Lung (tissue), 11 donors: ENCODE measurements at regions not wholly inside any gene's neighbourhood (a gene's known extent, or its start where the extent isn't known, plus 50 kb on each side); places are given as distances from the start of the nearest gene placed in this dataset.

Source experiments
- ATAC-seq: fragments of 200-7000 bp; cut with Tn5 transposase; one replicate; pipeline ENCODE4 v1.9.1; 2020; ENCODE audit warnings: moderate number of reproducible peaks; ENCODE audit not compliant: insufficient read depth, low FRiP score
- DNase-seq, 3 donors: peaks; one replicate each; pipeline ENCODE4 v3.0.0-alpha.2; 2013 to 2017
- H3K27ac ChIP-seq, 2 donors: one replicate each; pipeline ENCODE4 v1.5.1; 2013; ENCODE audit warnings: mild to moderate bottlenecking in 2 of 2, moderate library complexity in 2 of 2, control low read depth in 1 of 2, inconsistent platforms in 1 of 2, low read depth in 1 of 2, low read length in 1 of 2
- H3K27me3 ChIP-seq, 3 donors: one replicate each; pipeline ENCODE4 v1.5.1; 2013; ENCODE audit warnings: low read length in 2 of 3; ENCODE audit not compliant: control insufficient read depth in 3 of 3, insufficient read depth in 3 of 3
- H3K36me3 ChIP-seq, 4 donors: one replicate each; pipeline ENCODE4 v1.5.1; 2013; ENCODE audit warnings: low read length in 4 of 4, mild to moderate bottlenecking in 1 of 4, moderate library complexity in 1 of 4; ENCODE audit not compliant: control insufficient read depth in 4 of 4, insufficient read depth in 4 of 4
- H3K4me1 ChIP-seq, 5 donors: one replicate each; pipeline ENCODE4 v1.5.1; 2013; ENCODE audit warnings: low read length in 5 of 5, mild to moderate bottlenecking in 2 of 5, moderate library complexity in 1 of 5; ENCODE audit not compliant: control insufficient read depth in 5 of 5, insufficient read depth in 5 of 5
- H3K4me3 ChIP-seq: one replicate; pipeline ENCODE4 v1.5.1; 2013; ENCODE audit warnings: mild to moderate bottlenecking, control low read depth, moderate library complexity
- H3K9ac ChIP-seq, 2 donors: one replicate each; pipeline ENCODE4 v1.5.1; 2013; ENCODE audit warnings: low read length in 2 of 2, control low read depth in 1 of 2; ENCODE audit not compliant: insufficient read depth in 1 of 2
- H3K9me3 ChIP-seq, 4 donors: one replicate each; pipeline ENCODE4 v1.5.1; 2013; ENCODE audit warnings: low read length in 3 of 4, mild to moderate bottlenecking in 1 of 4, moderate library complexity in 1 of 4; ENCODE audit not compliant: control insufficient read depth in 4 of 4, insufficient read depth in 3 of 4
- CTCF ChIP-seq: IDR thresholded peaks from 2 replicates; pipeline ENCODE4 v1.5.1; 2012; ENCODE audit warnings: mild to moderate bottlenecking; ENCODE audit errors: control extremely low read depth, extremely low read depth
- WGBS, 2 donors: extraction: QIAGEN DNeasy Blood & Tissue Kit; methylation state at CpG; one replicate each; pipeline ENCODE4 v1.1.7; 2013; 5-methylcytosine and 5-hydroxymethylcytosine counted together
- donor health status: control.
- donor health status: control.
- donor health status: Bipolar disorder and iron deficiency.
- donor health status: healthy.
- donor health status: DM: yes; HTN: yes; CAD: no.

- Histone ChIP-seq H3K27ac (no peak overlapping the region), H3K9ac (no peak overlapping the region), H3K36me3 (no peaks in the 10 kb centered on the region), H3K9me3 (no peaks in the 10 kb centered on the region), H3K4me1 (peaks cover 0 to 9% (median 0%) of the 10 kb centered on the region in 5 donors), H3K4me3 (no peak overlapping the region), H3K27me3 (no peaks in the 10 kb centered on the region)
- ATAC-seq = peak; percentile 58
- DNase-seq = no peak
- WGBS, 2 donors = 88 to 93% methylated on average over 1 of the region's 1 CpG
- no peak for TF ChIP-seq CTCF
Measured at GRCh38 chr1:191592039-191592438, 566.2 kb upstream of the RGS18 start.

- H3K9me3 ChIP-seq = no peaks in the 10 kb centered on the region
- no peak overlapping the region for H3K27ac ChIP-seq
- H3K9ac ChIP-seq = no peak overlapping the region
- no peaks in the 10 kb centered on the region for H3K36me3 ChIP-seq
- TF ChIP-seq CTCF = no peak
- H3K27me3 ChIP-seq = no peaks in the 10 kb centered on the region
- no peak for DNase-seq
- H3K4me3 ChIP-seq = no peak overlapping the region
- peaks cover 0 to 9% (median 0%) of the 10 kb centered on the region in 5 donors for H3K4me1 ChIP-seq
- 79 to 85% methylated on average over 2 of the region's 2 CpGs for WGBS, 2 donors
- ATAC-seq = no peak
Measured at GRCh38 chr1:191592907-191593306, 565.4 kb upstream of the RGS18 start.

DNA sequence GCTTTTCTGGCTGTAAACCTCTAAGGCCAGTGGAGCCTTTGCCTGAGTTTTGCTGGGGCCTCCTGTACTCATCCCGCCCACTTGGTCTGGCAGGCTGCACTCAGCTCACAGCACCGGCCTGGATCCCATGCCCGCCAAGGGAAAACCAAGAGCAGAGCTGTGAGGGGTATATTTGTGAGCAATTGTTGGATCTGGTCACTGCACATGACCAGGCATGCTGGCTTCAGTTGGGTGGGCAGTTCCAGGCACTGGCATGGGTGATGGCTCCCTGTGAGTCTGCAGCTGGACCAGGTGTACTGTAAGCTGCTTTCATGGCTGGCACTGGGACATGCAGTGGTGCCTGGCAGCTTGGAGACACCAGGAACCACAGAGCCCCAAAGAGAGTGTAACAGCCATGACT, 563.1 kb upstream of the RGS18 start:
- no peaks in the 10 kb centered on the region for H3K27me3 ChIP-seq
- DNase-seq = no peak
- no peak for ATAC-seq
- H3K27ac ChIP-seq = no peak overlapping the region
- TF ChIP-seq CTCF = no peak
- 92 to 100% methylated on average over 3 of the region's 3 CpGs for WGBS, 2 donors
- no peak overlapping the region for H3K4me3 ChIP-seq
- no peaks in the 10 kb centered on the region for H3K9me3 ChIP-seq
- no peaks in the 10 kb centered on the region for H3K36me3 ChIP-seq
- H3K4me1 ChIP-seq = peaks cover 0 to 9% (median 0%) of the 10 kb centered on the region in 5 donors
- H3K9ac ChIP-seq = no peak overlapping the region

DNA sequence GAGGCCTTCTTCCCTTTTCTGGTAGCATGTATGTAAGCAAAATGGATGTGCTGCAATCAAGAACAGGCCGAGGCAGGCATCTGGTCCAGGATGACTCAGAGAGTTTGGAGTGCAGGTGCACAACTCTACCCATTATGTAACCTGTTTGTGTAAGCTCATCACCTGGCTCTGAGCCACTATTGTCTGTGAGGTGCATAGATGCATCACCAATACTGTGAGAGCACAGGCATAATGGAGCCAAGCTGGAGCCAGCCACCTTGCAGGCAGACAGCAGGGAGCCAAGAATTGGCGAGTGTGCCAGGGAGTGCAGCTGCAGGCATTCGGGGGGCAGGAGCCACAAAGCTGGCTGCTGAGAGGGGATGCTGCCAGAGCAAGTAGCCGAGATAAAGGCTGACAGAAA, 549.9 kb upstream of the RGS18 start:
- H3K27ac ChIP-seq = no peak overlapping the region
- H3K4me1 ChIP-seq = no peaks in the 10 kb centered on the region
- H3K27me3 ChIP-seq = no peaks in the 10 kb centered on the region
- ATAC-seq (no peak), DNase-seq (no peak)
- no peaks in the 10 kb centered on the region for H3K9me3 ChIP-seq
- H3K9ac ChIP-seq = no peak overlapping the region
- no peak overlapping the region for H3K4me3 ChIP-seq
- 82 to 88% methylated on average over 4 of the region's 4 CpGs for WGBS, 2 donors
- TF ChIP-seq CTCF = no peak
- no peaks in the 10 kb centered on the region for H3K36me3 ChIP-seq
